Gastrocnemius medialis (tissue), 4 donors: ENCODE measurements at regions not wholly inside any gene's neighbourhood (a gene's known extent, or its start where the extent isn't known, plus 50 kb on each side); places are given as distances from the start of the nearest gene placed in this dataset.

Experiments used
- CTCF ChIP-seq, 5 experiments: fragments of 450-650 bp in 3 of 5; fragments of 200-600 bp in 2 of 5; sonication (generic) in 2 of 5; IDR thresholded peaks in 4 of 5; conservative IDR thresholded peaks in 1 of 5; 1 replicate in 4 of 5; 2 replicates in 1 of 5; pipeline ENCODE4 v1.5.1; 2016 to 2019; ENCODE audit warnings: antibody characterized with exemption in 5 of 5, mild to moderate bottlenecking in 3 of 5, moderate library complexity in 3 of 5
- POLR2A ChIP-seq, 2 donors: fragments of 450-650 bp; IDR thresholded peaks; one replicate each; pipeline ENCODE4 v1.6.1; 2017; ENCODE audit warnings: antibody characterized with exemption in 2 of 2, mild to moderate bottlenecking in 2 of 2, moderate library complexity in 2 of 2

DNA sequence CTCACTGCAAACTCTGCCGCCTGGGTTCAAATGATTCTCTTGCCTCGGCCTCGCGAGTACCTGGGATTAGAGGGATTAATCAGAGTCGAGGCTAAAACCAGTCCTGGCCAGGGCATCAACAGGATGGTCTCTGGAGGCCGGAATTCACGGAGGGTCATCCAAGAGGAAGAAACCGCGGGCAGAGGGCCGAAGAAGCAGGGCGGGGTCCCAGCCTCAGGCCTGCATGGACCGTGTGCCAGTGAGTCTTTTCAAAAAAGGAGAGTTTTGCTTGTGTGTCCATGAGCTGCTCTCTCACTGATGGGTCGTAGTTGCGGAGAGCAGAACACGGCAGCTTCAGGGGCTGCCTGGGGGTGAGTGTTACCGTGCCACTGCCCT is 295.1 kb upstream of the ZNF337 start:
- no peak for TF ChIP-seq POLR2A (IDR thresholded peaks at IDR 0.05)
- TF ChIP-seq CTCF (IDR thresholded peaks at IDR 0.05 in 4 of 5, conservative IDR thresholded peaks at IDR 0.05 in 1 of 5): no peak
